GM12873 (cell line): ENCODE measurements at regions not wholly inside any gene's neighbourhood (a gene's known extent, or its start where the extent isn't known, plus 50 kb on each side); places are given as distances from the start of the nearest gene placed in this dataset.

Experiments used
- CTCF ChIP-seq: IDR thresholded peaks from 2 replicates; pipeline ENCODE4 v1.5.1; 2012; ENCODE audit warnings: low read depth, mild to moderate bottlenecking, moderate library complexity, low read length, control low read depth; ENCODE audit not compliant: insufficient read depth; ENCODE audit errors: missing control alignments

GRCh38 chr21:17422931-17423330 is 89.9 kb upstream of the CXADR start:
- no peak for TF ChIP-seq CTCF

GRCh38 chr21:17427157-17427556 is 85.7 kb upstream of the CXADR start:
- no peak for TF ChIP-seq CTCF

- no peak for TF ChIP-seq CTCF
Observed at GRCh38 chr21:17427831-17428483, 84.9 kb upstream of the CXADR start.

DNA sequence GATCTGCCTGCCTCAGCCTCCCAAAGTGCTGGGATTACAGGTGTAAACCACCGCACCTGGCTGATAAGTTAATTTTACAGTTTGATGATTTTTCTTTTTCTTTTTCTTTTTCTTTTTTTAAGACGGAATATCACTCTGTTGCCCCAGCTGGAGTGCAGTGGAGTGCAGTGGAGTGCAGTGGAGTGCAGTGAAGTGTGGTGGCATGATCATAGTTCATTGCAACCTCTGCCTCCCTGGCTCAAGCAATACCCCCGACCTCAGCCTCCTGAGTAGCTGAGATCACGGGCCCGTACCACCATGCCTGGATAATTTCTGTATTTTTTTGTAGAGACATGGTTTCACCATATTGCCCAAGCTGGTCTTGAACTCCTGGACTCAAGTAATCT is 84.4 kb upstream of the CXADR start:
- TF ChIP-seq CTCF, result no peak

DNA sequence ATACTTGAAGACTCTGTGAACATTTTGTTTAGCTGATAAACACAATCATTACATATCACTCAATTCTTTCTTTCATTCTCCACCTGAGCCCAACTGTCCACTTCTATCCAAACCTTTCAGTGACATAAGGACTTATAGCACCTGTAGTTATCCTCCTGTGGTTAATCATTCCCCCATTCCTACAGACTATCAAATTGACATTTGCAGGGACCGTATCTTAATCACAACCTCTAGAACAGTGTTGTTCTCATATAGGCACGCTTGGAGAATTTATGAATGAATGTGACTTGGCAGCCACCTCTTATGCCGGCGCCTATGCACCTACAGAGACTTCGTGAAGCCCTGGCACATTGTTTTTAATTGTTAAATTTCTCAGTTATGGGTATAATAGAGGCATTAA is 83.9 kb upstream of the CXADR start:
- no peak for TF ChIP-seq CTCF

DNA sequence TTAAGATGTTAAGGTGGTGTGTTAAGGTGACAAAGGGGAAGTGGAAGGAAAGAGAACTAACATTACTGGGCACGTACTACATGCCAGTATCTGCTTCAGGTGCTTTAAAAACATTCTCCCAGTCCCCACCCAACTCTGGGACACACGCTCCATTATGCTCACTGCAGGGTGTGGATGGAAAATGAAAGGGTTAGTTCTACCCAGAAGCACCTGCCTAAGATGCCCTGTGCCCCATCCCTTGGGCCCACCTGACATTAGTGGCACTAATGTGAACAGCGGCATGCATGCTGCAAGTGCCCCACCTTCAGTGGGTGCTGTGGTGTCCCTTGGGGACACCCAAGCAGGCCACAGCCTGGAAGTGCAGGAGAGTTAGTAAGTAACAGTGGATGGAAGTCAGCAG is 82.9 kb upstream of the CXADR start:
- TF ChIP-seq CTCF, result no peak

DNA sequence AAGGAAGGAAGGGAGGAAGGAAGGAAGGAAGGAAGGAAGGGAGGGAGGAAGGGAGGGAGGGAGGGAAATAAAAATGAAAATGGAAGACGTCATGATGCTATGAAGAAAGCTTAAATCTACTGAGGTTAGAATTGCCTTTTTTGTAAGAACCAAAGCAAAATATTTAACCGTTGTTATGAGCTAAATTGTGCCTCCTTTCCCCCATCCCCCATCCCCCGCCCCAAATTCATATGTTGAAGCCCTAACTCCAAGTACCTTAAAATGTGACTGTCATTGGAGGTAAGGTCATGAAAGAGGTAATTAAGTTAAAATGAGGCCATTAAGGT is 80.1 kb upstream of the CXADR start:
- TF ChIP-seq CTCF, result no peak

DNA sequence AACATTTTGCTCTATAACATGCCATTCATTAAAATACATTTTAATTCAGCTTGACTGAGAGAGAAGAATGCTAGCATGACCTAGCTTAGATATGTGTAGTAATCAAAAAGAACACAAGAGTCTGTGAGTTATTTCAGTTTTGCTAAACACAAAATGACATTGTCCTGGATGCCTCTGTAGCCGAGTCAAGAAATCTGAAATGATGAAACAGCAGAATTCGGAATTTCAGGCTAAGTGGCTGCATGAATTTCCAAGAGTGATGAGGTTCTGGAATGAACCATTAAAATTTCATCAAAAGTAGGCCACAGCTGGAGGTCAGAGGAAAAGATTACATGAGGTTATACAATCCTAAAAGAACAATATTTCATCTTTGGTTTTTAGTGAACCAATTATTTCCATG is 79.1 kb upstream of the CXADR start:
- TF ChIP-seq CTCF, result no peak
